ENCODE measurements at regions not wholly inside any gene's neighbourhood (a gene's known extent, or its start where the extent isn't known, plus 50 kb on each side); places are given as distances from the start of the nearest gene placed in this dataset.

DNA sequence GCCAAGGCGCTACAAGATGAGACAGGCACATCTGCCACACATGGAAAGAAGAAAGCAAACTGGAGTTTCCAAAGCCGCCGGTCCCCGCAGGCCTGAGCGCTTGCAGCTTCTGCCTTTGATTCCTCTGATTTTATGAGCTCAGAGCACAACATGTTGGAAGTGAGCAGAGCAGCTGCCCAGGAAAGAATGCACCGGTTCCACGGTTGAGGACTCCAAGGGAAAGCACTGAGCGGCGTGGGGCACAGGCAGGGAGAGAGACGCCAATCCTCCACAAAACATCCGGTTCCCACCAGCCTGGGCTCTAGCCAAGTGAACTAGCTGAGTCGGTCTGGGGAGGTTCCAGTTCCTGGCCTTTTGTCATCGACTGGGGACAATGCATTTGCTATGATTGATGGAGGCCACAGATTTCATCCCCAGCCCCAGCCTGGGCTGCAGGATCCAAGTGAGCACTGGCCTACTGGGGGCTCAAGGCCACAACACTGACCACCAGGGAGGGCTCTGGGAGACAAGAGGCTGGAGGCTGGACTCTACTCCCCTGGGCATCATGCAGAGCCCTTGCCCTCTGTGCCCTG is 253.1 kb upstream of the IRF2BP2 start:
- TF ChIP-seq CTCF (IDR thresholded peaks at IDR 0.05) = no peak
- no peaks in the 10 kb centered on the region for H3K36me3 ChIP-seq
- no peaks in the 10 kb centered on the region for H3K27me3 ChIP-seq
- peak overlapping the region in 4 of 10 donors; percentile 4 to 17 (median 6) for H3K4me3 ChIP-seq
- ATAC-seq (peak; percentile 62 to 85 (median 76)), DNase-seq (peak; percentile 76 to 86)
- WGBS, 2 donors = 17 to 24% methylated on average over 13 of the region's 13 CpGs
- peaks cover 6 to 51% (median 42%) of the 10 kb centered on the region in 9 donors for H3K4me1 ChIP-seq
- intact Hi-C loops (cut with DNase I) = loop anchor here in 4 of 10 donors (5.0 to 10.0 kb wide), 4 partner anchors 54 to 368 kb away; partner anchors contain the start of gene IRF2BP2 (in 1 of the 4)
- peak overlapping the region; percentile 60 to 93 (median 82) for H3K27ac ChIP-seq
- peaks cover 0 to 15% (median 5%) of the 10 kb centered on the region in 11 donors for H3K9me3 ChIP-seq

DNA sequence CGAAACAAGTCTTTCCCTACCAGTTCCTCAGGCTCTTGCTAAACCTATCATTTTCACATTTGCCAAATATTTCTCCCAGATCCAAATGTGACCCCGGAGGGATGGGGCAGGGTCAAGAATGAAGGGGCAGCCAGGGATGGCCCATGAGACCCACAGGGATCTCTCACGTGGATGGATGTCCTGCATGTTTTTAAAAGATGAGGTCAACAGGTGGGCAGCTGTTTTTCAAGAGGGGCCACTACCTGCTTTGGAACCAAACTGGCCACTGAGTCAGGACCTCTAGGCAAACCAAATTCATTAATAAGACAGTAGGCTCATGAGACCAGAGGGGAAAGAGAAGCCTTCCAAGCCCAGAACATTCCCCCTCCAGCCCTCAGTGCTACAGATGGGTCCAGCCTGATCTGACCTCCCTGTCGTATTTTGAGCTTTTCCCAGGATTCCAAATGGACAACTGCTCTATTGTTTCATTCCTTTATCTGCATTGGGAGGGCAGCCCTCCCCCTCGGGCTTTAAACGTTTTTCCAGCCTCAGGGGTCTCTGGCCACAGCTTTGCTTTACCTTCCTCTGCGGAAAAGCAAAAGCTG is 252.5 kb upstream of the IRF2BP2 start:
- ATAC-seq (peak in 6 of 8 donors; percentile 4 to 51 (median 23)), DNase-seq (no peak)
- Histone ChIP-seq H3K27ac (peak overlapping the region; percentile 60 to 93 (median 82)), H3K4me1 (peaks cover 6 to 46% (median 38%) of the 10 kb centered on the region in 9 donors), H3K36me3 (no peaks in the 10 kb centered on the region), H3K4me3 (peak overlapping the region in 4 of 10 donors; percentile 4 to 17 (median 6)), H3K27me3 (no peaks in the 10 kb centered on the region), H3K9me3 (peaks cover 0 to 15% (median 5%) of the 10 kb centered on the region in 11 donors)
- intact Hi-C loops (cut with DNase I) = loop anchor here in 4 of 10 donors (5.0 to 10.0 kb wide), 4 partner anchors 55 to 368 kb away; partner anchors contain the start of gene IRF2BP2 (in 1 of the 4)
- TF ChIP-seq CTCF (IDR thresholded peaks at IDR 0.05) = no peak
- WGBS, 2 donors = 45 to 57% methylated on average over 7 of the region's 7 CpGs

DNA sequence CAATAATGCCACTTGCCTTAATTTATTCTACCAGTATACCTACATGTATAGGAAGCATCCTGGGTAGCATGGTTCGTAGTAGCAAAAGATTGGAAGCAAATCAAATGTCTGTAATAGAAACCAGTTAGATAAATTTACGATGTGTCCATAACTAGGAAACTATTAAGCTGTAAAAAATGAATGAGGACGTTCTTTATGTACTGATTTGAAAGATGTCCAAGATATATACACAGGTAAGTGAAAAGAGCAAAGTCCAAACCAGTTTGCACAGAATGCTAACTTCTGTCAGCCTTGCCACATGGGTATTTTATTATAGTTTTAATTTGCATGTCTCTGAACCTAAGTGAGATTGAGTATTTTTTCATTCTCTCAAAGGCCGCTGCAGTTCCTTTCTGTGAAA is 251.8 kb upstream of the IRF2BP2 start:
- no peak overlapping the region for H3K4me3 ChIP-seq
- no peak for TF ChIP-seq CTCF (IDR thresholded peaks at IDR 0.05)
- ATAC-seq = no peak
- H3K36me3 ChIP-seq = no peaks in the 10 kb centered on the region
- no peak for DNase-seq
- peaks cover 6 to 42% (median 32%) of the 10 kb centered on the region in 9 donors for H3K4me1 ChIP-seq
- WGBS, 2 donors = 95 to 97% methylated on average over 4 of the region's 4 CpGs
- H3K27me3 ChIP-seq = no peaks in the 10 kb centered on the region
- peaks cover 0 to 15% (median 5%) of the 10 kb centered on the region in 11 donors for H3K9me3 ChIP-seq
- intact Hi-C loops (cut with DNase I) = loop anchor here in 4 of 10 donors (5.0 to 10.0 kb wide), 4 partner anchors 56 to 367 kb away; partner anchors contain the start of gene IRF2BP2 (in 1 of the 4)
- peak overlapping the region in 3 of 10 donors; percentile 82 to 93 (median 86) for H3K27ac ChIP-seq

- peaks cover 6 to 40% (median 25%) of the 10 kb centered on the region in 9 donors for H3K4me1 ChIP-seq
- H3K36me3 ChIP-seq = no peaks in the 10 kb centered on the region
- intact Hi-C loops (cut with DNase I) = loop anchor here in 4 of 10 donors (5.0 to 10.0 kb wide), 4 partner anchors 56 to 366 kb away; partner anchors contain the start of gene IRF2BP2 (in 1 of the 4)
- 97 to 99% methylated on average over 2 of the region's 2 CpGs for WGBS, 2 donors
- no peak for ATAC-seq
- DNase-seq = no peak
- TF ChIP-seq CTCF (IDR thresholded peaks at IDR 0.05) = no peak
- no peak overlapping the region for H3K27ac ChIP-seq
- H3K4me3 ChIP-seq = no peak overlapping the region
- peaks cover 0 to 15% (median 5%) of the 10 kb centered on the region in 11 donors for H3K9me3 ChIP-seq
- no peaks in the 10 kb centered on the region for H3K27me3 ChIP-seq
Observed at GRCh38 chr1:234861024-234861620, 251.1 kb upstream of the IRF2BP2 start.

Measured in heart right ventricle (tissue), 16 donors.